Kidney epithelial cell (primary cell): ENCODE measurements at regions not wholly inside any gene's neighbourhood (a gene's known extent, or its start where the extent isn't known, plus 50 kb on each side); places are given as distances from the start of the nearest gene placed in this dataset.

Experiments used
- DNase-seq: peaks from one replicate; pipeline ENCODE4 v3.0.0-alpha.2; 2010; ENCODE audit warnings: low read depth
- H3K27me3 ChIP-seq: 2 replicates; pipeline ENCODE4 v1.6.0; 2011; ENCODE audit warnings: low read length; ENCODE audit not compliant: control insufficient read depth, insufficient read depth
- H3K36me3 ChIP-seq: 2 replicates; pipeline ENCODE4 v1.5.1; 2011; ENCODE audit warnings: low read length; ENCODE audit not compliant: control insufficient read depth, insufficient read depth
- H3K4me3 ChIP-seq: 2 replicates; pipeline ENCODE4 v1.5.1; 2011; ENCODE audit warnings: low read depth, mild to moderate bottlenecking, control low read depth, low read length
- TF ChIP-seq, protein P1 (sequence below): IDR thresholded peaks from 2 replicates; pipeline ENCODE4 v1.5.1; 2011; ENCODE audit warnings: mild to moderate bottlenecking, moderate library complexity, low read length, control low read depth, inconsistent platforms; ENCODE audit not compliant: insufficient read depth, poor library complexity, severe bottlenecking

DNA sequence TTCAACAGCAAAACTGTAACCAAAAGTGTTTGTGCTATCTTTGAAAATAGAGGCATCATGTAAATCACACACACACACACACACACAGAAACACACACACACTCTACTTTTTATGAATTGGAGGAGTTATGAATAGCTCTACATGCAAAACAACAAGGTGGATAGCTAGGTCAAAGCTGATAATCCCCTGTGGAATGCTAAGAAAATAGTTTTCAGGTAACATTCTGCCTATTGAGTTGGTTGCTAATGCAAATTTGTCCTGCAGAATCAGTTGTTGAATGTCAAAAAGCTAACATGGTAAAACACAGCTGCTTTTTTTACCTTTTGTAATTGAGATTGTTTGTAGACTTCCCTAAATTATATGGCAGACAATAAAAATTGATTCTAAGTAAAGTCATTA lies 1658.4 kb upstream of the RAG2 start:
- Histone ChIP-seq H3K4me3 (no peak overlapping the region), H3K36me3 (no peaks in the 10 kb centered on the region), H3K27me3 (no peaks in the 10 kb centered on the region)
- no peak for DNase-seq
- TF ChIP-seq, protein P1, sequence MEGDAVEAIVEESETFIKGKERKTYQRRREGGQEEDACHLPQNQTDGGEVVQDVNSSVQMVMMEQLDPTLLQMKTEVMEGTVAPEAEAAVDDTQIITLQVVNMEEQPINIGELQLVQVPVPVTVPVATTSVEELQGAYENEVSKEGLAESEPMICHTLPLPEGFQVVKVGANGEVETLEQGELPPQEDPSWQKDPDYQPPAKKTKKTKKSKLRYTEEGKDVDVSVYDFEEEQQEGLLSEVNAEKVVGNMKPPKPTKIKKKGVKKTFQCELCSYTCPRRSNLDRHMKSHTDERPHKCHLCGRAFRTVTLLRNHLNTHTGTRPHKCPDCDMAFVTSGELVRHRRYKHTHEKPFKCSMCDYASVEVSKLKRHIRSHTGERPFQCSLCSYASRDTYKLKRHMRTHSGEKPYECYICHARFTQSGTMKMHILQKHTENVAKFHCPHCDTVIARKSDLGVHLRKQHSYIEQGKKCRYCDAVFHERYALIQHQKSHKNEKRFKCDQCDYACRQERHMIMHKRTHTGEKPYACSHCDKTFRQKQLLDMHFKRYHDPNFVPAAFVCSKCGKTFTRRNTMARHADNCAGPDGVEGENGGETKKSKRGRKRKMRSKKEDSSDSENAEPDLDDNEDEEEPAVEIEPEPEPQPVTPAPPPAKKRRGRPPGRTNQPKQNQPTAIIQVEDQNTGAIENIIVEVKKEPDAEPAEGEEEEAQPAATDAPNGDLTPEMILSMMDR: no peak

DNA sequence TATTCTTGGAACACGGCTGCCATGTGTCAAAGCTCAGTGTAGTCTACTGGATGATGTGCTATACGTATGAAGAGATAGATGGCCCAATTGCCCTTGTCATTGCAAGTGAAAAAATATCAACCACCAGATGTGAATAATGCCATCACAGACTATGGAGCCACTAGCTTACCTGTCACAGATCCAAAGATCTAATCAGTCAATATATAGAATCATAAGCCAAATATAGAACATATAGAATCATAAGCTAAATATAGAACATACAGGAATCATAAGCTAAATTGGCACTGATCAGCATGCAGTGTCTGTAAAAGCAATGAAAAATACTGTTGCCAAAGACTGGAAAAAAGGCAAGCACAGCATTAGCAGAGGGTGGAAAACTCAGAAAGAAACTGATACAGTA lies 1656.9 kb upstream of the RAG2 start:
- H3K4me3 ChIP-seq: no peak overlapping the region
- H3K36me3 ChIP-seq: no peaks in the 10 kb centered on the region
- H3K27me3 ChIP-seq: no peaks in the 10 kb centered on the region
- TF ChIP-seq, protein P1: no peak
- DNase-seq: no peak

DNA sequence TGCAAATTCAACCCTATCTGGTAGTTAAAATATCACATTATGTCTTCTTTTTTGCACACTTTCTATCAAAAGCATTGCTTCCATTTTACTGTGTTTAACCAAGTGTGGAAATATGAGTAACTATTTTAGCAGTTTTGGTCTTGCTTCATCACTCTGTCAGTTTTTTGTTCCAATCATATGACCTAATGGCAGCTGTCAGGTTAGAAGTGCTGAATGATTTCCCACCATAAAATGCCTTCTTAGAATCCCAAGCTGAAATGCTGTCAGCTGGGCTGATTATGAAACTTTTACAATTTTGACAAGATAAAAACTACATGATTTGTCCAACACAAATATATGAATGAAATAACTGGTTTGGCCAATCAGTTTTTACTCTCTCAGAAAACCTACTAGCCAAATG lies 1654.6 kb upstream of the RAG2 start:
- no peak for DNase-seq
- TF ChIP-seq, protein P1: no peak
- no peaks in the 10 kb centered on the region for H3K27me3 ChIP-seq
- H3K4me3 ChIP-seq: no peak overlapping the region
- H3K36me3 ChIP-seq: no peaks in the 10 kb centered on the region

DNA sequence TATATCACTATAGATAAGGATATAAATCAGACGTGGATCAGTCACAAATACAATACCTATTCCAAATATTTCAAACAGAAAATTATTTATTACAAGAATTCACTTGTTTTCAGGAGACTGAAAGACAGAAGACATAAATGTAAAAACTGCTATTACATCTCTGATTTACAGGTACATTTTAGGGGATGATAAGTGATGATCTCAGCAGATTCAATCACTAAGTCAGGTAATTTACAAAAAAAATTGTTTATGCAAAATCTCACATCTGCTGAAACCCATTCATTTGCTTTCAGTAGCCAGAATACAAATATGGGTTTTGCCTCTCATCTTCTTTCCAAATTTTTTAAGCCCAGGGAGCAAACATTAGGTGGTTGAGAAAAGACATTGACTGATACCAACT lies 1648.4 kb upstream of the RAG2 start:
- Histone ChIP-seq H3K36me3 (no peaks in the 10 kb centered on the region), H3K27me3 (no peaks in the 10 kb centered on the region), H3K4me3 (no peak overlapping the region)
- no peak for DNase-seq
- TF ChIP-seq, protein P1: no peak

DNA sequence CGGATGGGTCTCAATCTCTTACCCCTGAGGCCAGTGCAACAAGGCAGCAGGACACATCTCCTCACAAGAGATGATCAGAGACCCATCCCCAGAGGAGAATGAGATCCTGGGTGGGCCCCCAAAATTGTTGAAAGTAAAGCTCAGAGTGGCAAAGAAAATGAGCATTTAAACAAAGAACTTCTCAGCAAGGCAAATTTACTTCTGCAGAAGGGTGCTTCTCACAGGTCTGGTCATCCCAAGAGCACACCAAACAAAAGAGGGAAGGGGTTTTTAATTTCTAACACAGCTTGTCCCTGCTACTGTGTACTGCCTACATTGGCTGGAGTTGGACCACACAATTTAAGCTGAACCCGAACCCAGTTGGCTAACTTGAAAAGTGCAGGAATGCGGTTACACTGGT lies 1628.6 kb upstream of the RAG2 start:
- no peak for DNase-seq
- H3K27me3 ChIP-seq: no peaks in the 10 kb centered on the region
- TF ChIP-seq, protein P1: no peak
- no peaks in the 10 kb centered on the region for H3K36me3 ChIP-seq
- H3K4me3 ChIP-seq: no peak overlapping the region

DNA sequence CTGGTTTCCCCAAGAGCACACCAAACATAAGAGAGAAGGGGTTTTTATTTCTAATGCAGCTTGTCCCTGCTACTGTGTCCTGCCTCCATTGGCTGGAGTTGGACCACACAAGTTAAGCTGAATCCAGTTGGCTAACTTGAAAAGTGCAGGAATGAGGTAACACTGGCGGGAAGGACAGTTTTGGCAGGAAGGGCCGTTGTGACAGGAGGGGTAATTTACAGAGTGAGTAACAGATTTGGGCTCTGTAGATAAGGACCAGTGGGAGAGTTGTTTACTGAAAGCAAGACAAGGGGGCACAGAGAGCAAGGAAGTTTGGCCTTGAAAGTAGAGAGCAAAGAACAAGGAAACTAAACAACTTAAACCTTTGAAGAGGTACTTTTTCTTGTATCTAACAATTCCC lies 1623.3 kb upstream of the RAG2 start:
- TF ChIP-seq, protein P1: no peak
- Histone ChIP-seq H3K4me3 (no peak overlapping the region), H3K27me3 (no peaks in the 10 kb centered on the region), H3K36me3 (no peaks in the 10 kb centered on the region)
- no peak for DNase-seq
